ENCODE measurements at regions not wholly inside any gene's neighbourhood (a gene's known extent, or its start where the extent isn't known, plus 50 kb on each side); places are given as distances from the start of the nearest gene placed in this dataset.

- TF ChIP-seq, protein P1, sequence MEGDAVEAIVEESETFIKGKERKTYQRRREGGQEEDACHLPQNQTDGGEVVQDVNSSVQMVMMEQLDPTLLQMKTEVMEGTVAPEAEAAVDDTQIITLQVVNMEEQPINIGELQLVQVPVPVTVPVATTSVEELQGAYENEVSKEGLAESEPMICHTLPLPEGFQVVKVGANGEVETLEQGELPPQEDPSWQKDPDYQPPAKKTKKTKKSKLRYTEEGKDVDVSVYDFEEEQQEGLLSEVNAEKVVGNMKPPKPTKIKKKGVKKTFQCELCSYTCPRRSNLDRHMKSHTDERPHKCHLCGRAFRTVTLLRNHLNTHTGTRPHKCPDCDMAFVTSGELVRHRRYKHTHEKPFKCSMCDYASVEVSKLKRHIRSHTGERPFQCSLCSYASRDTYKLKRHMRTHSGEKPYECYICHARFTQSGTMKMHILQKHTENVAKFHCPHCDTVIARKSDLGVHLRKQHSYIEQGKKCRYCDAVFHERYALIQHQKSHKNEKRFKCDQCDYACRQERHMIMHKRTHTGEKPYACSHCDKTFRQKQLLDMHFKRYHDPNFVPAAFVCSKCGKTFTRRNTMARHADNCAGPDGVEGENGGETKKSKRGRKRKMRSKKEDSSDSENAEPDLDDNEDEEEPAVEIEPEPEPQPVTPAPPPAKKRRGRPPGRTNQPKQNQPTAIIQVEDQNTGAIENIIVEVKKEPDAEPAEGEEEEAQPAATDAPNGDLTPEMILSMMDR (IDR thresholded peaks at IDR 0.05), result no peak
- no peaks in the 10 kb centered on the region for H3K36me3 Mint-ChIP-seq (ENCODE audit: low read depth)
- no peak for DNase-seq
- H3K27me3 Mint-ChIP-seq (ENCODE audit: low read depth, poor library complexity), result no peaks in the 10 kb centered on the region
- H3K27ac Mint-ChIP-seq, result no peak overlapping the region
- H3K9me3 Mint-ChIP-seq, result no peaks in the 10 kb centered on the region
- H3K4me1 Mint-ChIP-seq, result no peaks in the 10 kb centered on the region
- H3K4me3 Mint-ChIP-seq, result no peak overlapping the region
Observed at GRCh38 chr11:80916173-80916798, 1475.5 kb upstream of the TENM4 start.

- no peak for DNase-seq
- H3K9me3 Mint-ChIP-seq, result no peaks in the 10 kb centered on the region
- no peak overlapping the region for H3K27ac Mint-ChIP-seq
- no peaks in the 10 kb centered on the region for H3K27me3 Mint-ChIP-seq (ENCODE audit: low read depth, poor library complexity)
- TF ChIP-seq, protein P1 (IDR thresholded peaks at IDR 0.05), result no peak
- H3K36me3 Mint-ChIP-seq (ENCODE audit: low read depth), result no peaks in the 10 kb centered on the region
- no peaks in the 10 kb centered on the region for H3K4me1 Mint-ChIP-seq
- H3K4me3 Mint-ChIP-seq, result no peak overlapping the region
Observed at GRCh38 chr11:80914311-80914710, 1473.5 kb upstream of the TENM4 start.

DNA sequence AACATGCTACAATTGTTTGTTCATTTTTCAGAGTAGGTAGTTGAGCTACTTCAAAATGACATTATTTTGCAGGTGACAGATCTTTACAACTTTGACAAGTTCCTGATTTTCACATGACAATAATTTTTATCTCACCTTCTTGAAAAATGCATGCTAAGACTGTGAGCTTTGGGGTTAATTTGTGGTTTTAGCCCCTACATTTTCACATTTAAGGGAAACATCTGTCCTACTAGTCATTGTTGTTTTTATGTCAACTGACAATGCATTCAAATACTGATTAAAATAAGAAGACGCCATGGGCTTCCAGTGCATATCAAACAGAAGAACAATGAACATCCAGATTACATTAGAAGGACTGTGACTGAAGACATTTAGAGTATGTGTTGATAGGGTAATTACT, 1470.8 kb upstream of the TENM4 start:
- TF ChIP-seq, protein P1 (IDR thresholded peaks at IDR 0.05), result no peak
- H3K4me3 Mint-ChIP-seq, result no peak overlapping the region
- no peaks in the 10 kb centered on the region for H3K4me1 Mint-ChIP-seq
- H3K9me3 Mint-ChIP-seq, result peaks cover 4% of the 10 kb centered on the region
- DNase-seq, result no peak
- H3K36me3 Mint-ChIP-seq (ENCODE audit: low read depth), result no peaks in the 10 kb centered on the region
- no peak overlapping the region for H3K27ac Mint-ChIP-seq
- peaks cover 7% of the 10 kb centered on the region for H3K27me3 Mint-ChIP-seq (ENCODE audit: low read depth, poor library complexity)

DNA sequence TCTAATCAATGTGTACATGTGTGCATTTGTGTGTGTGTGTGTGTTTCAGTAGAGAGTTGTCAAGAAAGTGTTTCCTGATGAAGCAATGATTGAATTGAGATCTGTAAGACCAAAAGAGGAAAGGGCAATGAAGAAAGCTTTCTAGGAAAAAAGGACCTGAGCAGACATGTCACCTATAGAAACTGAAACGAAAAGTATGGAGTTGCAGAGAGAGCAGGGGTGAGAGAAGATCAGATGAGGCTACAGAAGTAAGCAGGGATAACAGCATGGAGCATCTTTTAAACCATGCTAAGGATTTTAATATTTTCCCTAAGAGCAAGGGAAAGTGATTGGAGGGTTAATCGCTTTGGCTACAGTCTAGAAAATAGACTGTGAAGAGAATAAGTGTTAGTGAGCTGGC, 1459.4 kb upstream of the TENM4 start:
- no peak overlapping the region for H3K27ac Mint-ChIP-seq
- TF ChIP-seq, protein P1 (IDR thresholded peaks at IDR 0.05), result no peak
- no peaks in the 10 kb centered on the region for H3K4me1 Mint-ChIP-seq
- DNase-seq, result no peak
- no peaks in the 10 kb centered on the region for H3K27me3 Mint-ChIP-seq (ENCODE audit: low read depth, poor library complexity)
- no peaks in the 10 kb centered on the region for H3K36me3 Mint-ChIP-seq (ENCODE audit: low read depth)
- peaks cover 10% of the 10 kb centered on the region for H3K9me3 Mint-ChIP-seq
- no peak overlapping the region for H3K4me3 Mint-ChIP-seq

DNA sequence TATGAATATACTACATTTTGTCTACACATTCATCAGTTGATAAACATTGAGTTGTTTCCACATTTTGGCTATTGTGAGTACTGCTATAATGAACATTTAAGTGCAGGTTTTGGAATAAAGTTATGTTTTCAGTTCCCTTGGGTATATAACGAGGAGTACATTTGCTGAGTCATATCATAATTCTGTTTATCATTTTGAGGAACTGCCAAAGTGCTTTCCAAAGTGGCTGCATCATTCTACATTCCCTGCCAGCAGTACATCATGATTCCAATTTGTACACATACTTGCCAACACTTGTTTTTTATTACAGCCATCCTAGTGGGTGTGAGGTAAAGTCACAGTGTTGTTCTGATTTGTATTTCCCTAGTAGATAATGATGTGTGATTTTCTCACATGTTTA, 1458.6 kb upstream of the TENM4 start:
- H3K4me3 Mint-ChIP-seq, result no peak overlapping the region
- DNase-seq, result no peak
- H3K27me3 Mint-ChIP-seq (ENCODE audit: low read depth, poor library complexity), result no peaks in the 10 kb centered on the region

GRCh38 chr11:80898910-80899309, 1458.1 kb upstream of the TENM4 start:
- no peaks in the 10 kb centered on the region for H3K36me3 Mint-ChIP-seq (ENCODE audit: low read depth)
- TF ChIP-seq, protein P1 (IDR thresholded peaks at IDR 0.05), result no peak
- no peak for DNase-seq
- H3K4me1 Mint-ChIP-seq, result no peaks in the 10 kb centered on the region
- H3K27me3 Mint-ChIP-seq (ENCODE audit: low read depth, poor library complexity), result no peaks in the 10 kb centered on the region
- H3K9me3 Mint-ChIP-seq, result peaks cover 7% of the 10 kb centered on the region
- no peak overlapping the region for H3K4me3 Mint-ChIP-seq
- no peak overlapping the region for H3K27ac Mint-ChIP-seq

More for the DNA sequence above, 1458.6 kb upstream of the TENM4 start:
- Mint-ChIP-seq H3K36me3 (ENCODE audit: low read depth) (no peaks in the 10 kb centered on the region), H3K27ac (no peak overlapping the region), H3K9me3 (peaks cover 10% of the 10 kb centered on the region), H3K4me1 (no peaks in the 10 kb centered on the region)
- TF ChIP-seq, protein P1 (IDR thresholded peaks at IDR 0.05), result no peak

Data from nephron progenitor cell (in vitro differentiated cells).